ENCODE measurements at regions not wholly inside any gene's neighbourhood (a gene's known extent, or its start where the extent isn't known, plus 50 kb on each side); places are given as distances from the start of the nearest gene placed in this dataset.

- Histone ChIP-seq H3K27me3 (replicated peaks; ENCODE audit: insufficient read depth) (no peaks in the 10 kb centered on the region), H3K4me3 (no peak overlapping the region), H3K9me3 (no peaks in the 10 kb centered on the region), H3K4me1 (replicated peaks) (no peaks in the 10 kb centered on the region), H3K36me3 (no peaks in the 10 kb centered on the region), H3K27ac (no peak overlapping the region)
- 97% methylated on average over 3 of the region's 3 CpGs for WGBS
- intact Hi-C loops (cut with DNase I): no loop called here
- TF ChIP-seq POLR2AphosphoS5 (IDR thresholded peaks at IDR 0.05) (no peak), POLR2A (IDR thresholded peaks at IDR 0.05) (no peak), CTCF (IDR thresholded peaks at IDR 0.05) (no peak)
- no peak for DNase-seq (ENCODE audit: low spot score)
Observed at GRCh38 chr20:17137692-17138091, 89.1 kb upstream of the PCSK2 start.

- no peaks in the 10 kb centered on the region for H3K4me1 ChIP-seq (replicated peaks)
- H3K4me3 ChIP-seq: no peak overlapping the region
- H3K27me3 ChIP-seq (replicated peaks; ENCODE audit: insufficient read depth): no peaks in the 10 kb centered on the region
- no peak for TF ChIP-seq POLR2A (IDR thresholded peaks at IDR 0.05)
- no peak for TF ChIP-seq POLR2AphosphoS5 (IDR thresholded peaks at IDR 0.05)
- TF ChIP-seq CTCF (IDR thresholded peaks at IDR 0.05): no peak
- no peak for DNase-seq (ENCODE audit: low spot score)
- no peaks in the 10 kb centered on the region for H3K36me3 ChIP-seq
- H3K9me3 ChIP-seq: no peaks in the 10 kb centered on the region
- 87% methylated on average over 5 of the region's 5 CpGs for WGBS
- intact Hi-C loops (cut with DNase I): no loop called here
- H3K27ac ChIP-seq: no peak overlapping the region
Observed at GRCh38 chr20:17138237-17138636, 88.6 kb upstream of the PCSK2 start.

GRCh38 chr20:17140894-17141293, 85.9 kb upstream of the PCSK2 start:
- Histone ChIP-seq H3K4me3 (no peak overlapping the region), H3K9me3 (no peaks in the 10 kb centered on the region), H3K27ac (no peak overlapping the region), H3K36me3 (no peaks in the 10 kb centered on the region), H3K4me1 (replicated peaks) (no peaks in the 10 kb centered on the region), H3K27me3 (replicated peaks; ENCODE audit: insufficient read depth) (no peaks in the 10 kb centered on the region)
- TF ChIP-seq POLR2A (IDR thresholded peaks at IDR 0.05) (no peak), POLR2AphosphoS5 (IDR thresholded peaks at IDR 0.05) (no peak), CTCF (IDR thresholded peaks at IDR 0.05) (no peak)
- intact Hi-C loops (cut with DNase I): no loop called here
- no peak for DNase-seq (ENCODE audit: low spot score)
- 90% methylated on average over 3 of the region's 3 CpGs for WGBS

GRCh38 chr20:17141568-17141967, 85.3 kb upstream of the PCSK2 start:
- Histone ChIP-seq H3K4me1 (replicated peaks) (no peaks in the 10 kb centered on the region), H3K36me3 (no peaks in the 10 kb centered on the region), H3K4me3 (no peak overlapping the region), H3K27ac (no peak overlapping the region), H3K9me3 (no peaks in the 10 kb centered on the region), H3K27me3 (replicated peaks; ENCODE audit: insufficient read depth) (no peaks in the 10 kb centered on the region)
- no peak for DNase-seq (ENCODE audit: low spot score)
- 80% methylated on average over 4 of the region's 4 CpGs for WGBS
- TF ChIP-seq POLR2A (IDR thresholded peaks at IDR 0.05) (no peak), POLR2AphosphoS5 (IDR thresholded peaks at IDR 0.05) (no peak), CTCF (IDR thresholded peaks at IDR 0.05) (no peak)
- intact Hi-C loops (cut with DNase I): no loop called here

GRCh38 chr20:17142666-17143065, 84.2 kb upstream of the PCSK2 start:
- no peaks in the 10 kb centered on the region for H3K36me3 ChIP-seq
- H3K27ac ChIP-seq: no peak overlapping the region
- no peak overlapping the region for H3K4me3 ChIP-seq
- intact Hi-C loops (cut with DNase I): no loop called here
- no peaks in the 10 kb centered on the region for H3K9me3 ChIP-seq
- TF ChIP-seq POLR2AphosphoS5 (IDR thresholded peaks at IDR 0.05): no peak
- no peak for TF ChIP-seq CTCF (IDR thresholded peaks at IDR 0.05)
- no peak for TF ChIP-seq POLR2A (IDR thresholded peaks at IDR 0.05)
- DNase-seq (ENCODE audit: low spot score): no peak
- 62% methylated on average over 3 of the region's 3 CpGs for WGBS
- H3K27me3 ChIP-seq (replicated peaks; ENCODE audit: insufficient read depth): no peaks in the 10 kb centered on the region
- H3K4me1 ChIP-seq (replicated peaks): no peaks in the 10 kb centered on the region
